GM18508 (cell line): ENCODE measurements at regions not wholly inside any gene's neighbourhood (a gene's known extent, or its start where the extent isn't known, plus 50 kb on each side); places are given as distances from the start of the nearest gene placed in this dataset.

ENCODE experiments used
- ATAC-seq: cut with Tn5 transposase; IDR thresholded peaks from one replicate; pipeline ENCODE4 v1.9.1; 2021; ENCODE audit warnings: moderate number of reproducible peaks; ENCODE audit not compliant: insufficient read depth, unreplicated experiment

DNA sequence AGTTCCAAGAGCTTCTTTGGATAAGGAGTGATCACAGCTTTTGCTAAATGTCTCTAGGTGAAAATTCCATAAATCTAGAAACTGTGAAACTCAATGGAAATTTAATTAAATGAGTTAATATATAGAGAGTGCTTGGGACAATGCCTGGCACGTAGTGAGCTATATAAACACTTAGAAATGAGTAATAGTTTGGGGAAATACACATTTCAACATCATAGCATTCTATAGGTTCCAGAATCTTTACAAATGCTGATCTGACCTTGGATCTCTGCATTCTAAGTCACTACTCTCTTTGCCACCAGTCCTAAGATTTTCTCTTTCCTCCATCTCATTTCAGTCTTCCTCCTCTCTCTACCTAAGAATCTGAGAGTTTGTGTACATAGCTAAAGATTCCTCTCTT lies 175.6 kb downstream of the SOX9 start:
- ATAC-seq: no peak

DNA sequence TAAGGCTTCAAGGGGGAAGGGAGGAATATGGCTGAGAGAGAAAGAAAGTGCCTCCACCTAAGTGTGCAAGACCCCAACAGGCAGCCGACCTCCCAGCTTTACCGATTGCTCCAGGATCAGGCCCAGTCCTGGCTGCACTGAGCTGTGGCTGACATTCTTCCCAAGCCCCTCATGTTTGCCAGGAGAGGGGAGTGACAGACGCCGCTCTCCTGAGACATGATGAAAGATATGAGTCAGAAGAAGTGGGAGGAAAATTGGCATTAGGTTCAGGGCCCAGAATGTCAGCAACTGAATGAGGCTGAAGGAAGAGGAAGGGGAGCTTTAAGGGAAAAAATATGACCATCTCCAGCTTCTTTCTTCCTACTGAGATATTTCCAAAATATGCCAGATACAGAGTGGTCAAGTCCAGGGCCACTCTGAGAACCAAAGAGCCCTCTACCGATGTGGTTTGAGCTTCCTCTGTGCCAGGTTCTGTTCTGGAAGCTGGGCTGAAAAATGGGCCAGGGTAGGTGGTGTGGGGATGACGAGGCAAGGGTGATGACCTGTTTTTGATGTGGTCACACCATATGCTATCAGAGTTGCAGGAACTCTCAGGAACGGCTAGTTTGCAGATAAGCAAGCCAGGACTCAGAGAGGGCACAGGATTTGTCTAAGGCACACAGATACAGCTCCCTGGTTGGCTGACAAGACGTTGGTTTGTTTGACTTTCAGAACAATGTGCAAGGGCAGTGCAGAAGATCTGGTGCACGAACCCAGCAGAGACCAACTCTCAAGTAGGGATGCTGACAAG lies 176.7 kb downstream of the SOX9 start:
- ATAC-seq: no peak

DNA sequence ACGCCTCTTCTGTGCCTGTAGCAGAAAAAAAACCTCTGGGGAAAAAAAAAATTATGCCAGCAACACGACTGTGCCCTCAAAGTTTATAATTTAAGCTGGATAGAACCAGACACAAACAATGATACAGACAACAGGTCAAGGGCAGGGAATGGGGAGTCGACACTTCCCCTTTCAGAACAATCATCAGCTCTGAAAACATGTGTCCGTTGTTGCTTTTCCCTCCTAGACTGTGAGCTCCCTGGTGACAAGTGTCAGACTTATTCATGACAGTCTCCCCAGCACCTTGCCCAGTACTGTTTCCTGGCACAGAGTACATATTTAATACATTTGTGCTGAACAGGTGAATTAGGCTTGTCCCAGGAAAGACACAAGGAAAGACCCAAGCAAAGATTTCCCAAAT lies 178.3 kb downstream of the SOX9 start:
- no peak for ATAC-seq

DNA sequence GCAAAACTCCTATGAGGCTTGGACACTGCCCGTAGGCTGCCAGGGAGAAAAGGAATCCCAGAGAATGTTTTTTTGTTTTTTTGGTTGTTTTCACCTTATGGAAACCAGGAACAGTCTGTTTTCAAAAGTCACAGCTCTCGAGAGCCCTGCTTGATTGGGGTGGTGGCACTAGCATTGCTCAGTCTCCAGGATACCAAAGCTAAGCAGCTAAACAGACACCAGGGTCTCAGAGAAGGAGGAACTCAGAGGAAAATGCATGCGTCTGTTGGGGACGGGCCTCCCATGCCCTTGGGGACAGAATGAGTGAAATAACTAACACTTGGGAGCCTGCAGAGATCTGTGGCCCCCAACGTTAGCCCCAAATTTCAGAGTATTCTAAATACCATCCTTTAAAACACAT lies 178.8 kb downstream of the SOX9 start:
- ATAC-seq: no peak

DNA sequence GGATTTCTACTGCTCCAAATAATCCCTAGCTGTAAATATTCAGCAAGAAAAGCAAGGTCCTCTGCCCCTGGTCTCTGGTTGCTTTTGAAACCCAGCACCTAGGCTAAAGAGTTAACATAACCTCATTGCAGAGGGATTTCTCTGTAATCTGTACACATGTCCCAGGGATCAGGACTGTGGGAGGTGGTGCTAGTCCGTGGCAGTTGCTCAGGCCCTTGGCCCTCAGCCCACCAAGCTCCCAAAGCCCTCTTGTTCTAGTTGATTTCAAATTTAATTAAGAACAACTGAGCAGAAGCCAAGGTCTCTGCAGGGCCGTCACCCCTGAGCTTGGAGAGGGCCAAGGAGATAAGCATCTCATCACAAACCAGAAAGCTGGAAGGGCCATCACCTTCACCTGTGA lies 181.1 kb downstream of the SOX9 start:
- no peak for ATAC-seq

DNA sequence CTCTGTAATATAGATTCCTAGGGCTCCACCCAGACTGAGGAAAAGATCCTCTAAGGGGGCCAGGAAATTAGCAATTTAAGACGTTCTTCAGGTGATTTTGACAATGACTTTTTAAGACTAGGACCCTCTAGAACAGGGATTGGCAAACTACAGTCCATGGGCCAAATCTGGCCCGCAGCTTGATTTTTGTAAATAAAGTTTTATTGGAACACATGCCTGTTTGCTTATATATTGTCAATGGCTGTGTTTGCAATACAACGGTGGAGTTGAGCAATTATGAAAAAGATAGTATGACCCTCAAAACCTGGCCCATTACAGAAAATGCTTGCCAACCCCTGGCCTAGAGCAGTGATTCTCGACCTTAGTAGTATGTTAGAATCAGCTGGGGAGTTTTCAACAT lies 181.9 kb downstream of the SOX9 start:
- ATAC-seq: no peak

DNA sequence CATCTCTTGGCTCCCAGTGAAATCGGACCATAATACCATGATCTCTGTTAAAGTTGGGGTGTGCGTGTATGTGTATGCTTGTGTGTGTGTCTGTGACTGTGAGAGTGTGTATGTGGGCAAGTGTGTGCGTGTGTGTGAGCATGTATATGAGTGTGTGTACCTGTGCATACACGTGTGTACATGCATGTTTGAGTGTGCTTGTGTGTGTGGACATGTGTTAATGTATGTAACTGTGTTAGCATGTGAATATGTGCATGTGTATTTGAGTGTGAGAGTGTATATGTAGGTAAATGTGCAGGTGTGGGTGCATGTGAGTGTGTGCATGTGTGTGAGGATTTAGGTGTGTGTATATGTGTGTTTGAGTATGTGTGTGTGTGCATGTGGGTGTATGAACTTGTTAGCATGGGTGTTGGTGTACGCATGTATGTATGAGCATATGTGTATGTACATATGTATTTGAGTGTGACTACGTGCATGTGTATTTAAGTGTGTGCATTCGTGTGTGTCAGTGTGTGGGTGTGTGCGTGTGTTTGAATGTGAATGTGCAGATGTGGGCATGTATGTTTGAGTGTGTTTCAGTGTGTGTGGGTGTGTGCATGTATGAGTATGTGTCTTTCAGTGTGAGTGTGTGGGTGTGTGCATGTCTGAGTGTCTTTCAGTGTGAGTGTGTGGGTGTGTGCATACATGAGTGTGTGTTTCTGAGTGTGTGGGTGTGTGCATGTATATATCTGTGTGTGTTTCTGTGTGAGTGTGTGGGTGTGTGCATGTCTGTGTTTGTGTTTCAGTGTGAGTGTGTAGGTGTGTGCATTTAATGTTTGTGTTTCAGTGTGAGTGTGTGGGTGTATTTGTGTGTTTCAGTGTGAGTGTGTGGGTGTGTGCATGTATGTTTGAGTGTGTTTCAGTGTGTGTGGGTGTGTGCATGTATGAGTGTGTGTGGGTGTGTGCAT lies 183.2 kb downstream of the SOX9 start:
- no peak for ATAC-seq

DNA sequence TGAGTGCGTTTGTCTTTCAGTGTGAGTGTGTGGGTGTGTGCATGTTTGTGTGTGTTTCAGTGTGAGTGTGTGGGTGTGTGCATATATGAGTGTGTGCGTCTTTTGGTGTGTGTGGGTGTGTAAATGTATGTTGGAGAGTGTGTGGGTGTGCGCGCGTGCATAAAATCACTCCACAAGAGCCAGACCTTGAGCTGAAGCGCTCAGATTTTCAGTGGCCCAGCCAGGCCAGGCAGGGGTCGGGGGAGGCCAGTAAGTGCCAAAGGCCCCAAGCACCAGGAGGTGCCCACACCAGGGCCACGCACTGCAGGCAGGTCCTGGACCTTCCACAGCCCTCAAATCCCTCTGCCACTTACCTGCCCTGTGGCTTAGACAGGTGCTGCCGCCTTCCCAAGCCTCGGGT lies 184.0 kb downstream of the SOX9 start:
- ATAC-seq: no peak

DNA sequence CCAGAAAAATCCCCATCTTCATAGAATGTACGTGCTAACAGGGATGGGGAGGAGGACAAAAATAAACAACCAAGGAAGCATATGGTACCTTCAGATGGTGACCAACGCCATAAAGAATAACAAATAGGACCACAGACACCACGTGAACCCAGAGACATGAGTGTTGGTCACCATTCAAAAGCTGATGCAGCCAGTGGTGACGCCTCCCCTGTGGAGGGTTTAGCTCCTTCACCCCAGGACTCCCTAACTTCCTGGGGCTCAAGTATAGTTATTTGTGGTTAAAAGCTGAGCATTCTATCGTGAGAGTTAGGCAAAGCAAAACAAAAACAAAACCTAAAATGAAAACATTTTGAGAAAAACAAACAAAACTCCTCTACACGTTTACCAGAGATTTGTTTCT lies 184.7 kb downstream of the SOX9 start:
- ATAC-seq: no peak

DNA sequence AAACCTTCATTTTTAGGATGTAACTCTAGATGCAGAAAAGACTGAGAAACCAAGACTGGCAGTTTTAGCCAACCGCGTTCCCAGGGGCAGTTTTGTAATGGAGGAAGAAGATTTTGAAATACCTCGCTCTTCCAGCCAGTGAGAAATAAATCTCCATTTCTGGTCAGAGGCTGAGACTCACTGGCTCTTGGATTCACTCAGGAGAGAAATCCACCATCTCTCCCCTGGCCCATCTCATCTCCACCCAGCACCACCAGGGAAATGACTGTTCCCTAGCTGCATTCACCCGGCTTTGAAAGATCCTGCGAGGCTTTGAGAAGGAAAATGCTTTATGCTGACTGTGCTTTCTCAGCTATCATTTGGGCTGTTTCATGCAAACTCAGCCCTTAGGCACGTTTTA lies 185.2 kb downstream of the SOX9 start:
- no peak for ATAC-seq

DNA sequence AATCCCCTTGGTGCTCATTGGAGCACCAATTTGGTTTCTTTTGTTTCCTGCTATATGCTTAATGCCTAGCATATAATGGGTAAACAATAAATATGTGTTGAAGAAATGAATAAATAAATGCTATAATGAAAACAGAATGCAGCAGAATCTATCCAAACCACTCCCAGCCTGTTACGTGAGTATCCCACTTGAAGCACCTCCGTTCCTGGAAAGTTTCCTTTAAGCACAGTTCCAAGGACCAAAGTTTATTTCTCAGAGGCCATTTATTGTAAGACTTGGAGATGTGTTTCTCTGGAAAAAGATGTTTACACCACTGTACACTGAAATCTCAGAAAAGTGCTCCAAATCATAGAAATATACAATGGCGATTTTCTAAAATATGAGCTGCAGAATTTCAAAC lies 187.0 kb downstream of the SOX9 start:
- ATAC-seq: no peak

DNA sequence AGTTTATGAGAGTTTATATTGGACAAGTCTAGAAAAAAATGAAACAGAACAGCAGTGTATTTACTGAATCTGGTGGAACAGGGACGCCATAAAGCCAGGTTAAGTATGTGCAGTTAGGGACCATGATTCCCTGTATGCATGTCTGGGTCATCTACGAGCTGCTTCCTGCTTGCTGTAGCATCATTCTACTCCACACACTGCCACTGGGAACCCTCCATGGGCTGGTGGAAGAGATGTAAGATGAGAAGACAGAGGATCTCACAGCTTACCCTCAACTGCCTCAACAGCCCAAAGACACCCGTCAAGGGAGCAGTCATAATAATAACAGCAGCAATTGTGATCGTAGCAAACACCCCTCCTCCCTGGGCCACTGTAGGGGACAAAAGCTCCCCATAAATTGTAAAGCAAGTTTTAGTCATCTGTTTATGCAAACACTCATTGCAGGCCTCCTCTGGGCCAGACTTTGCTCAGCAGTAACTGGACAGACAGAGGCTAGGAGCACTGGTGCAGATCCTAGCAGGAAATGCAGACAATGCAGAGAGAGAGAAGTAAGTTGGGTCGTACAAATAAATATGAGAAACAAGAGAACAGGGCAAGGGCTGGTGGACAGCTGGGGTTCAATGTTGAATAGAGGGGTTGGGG lies 188.0 kb downstream of the SOX9 start:
- no peak for ATAC-seq

DNA sequence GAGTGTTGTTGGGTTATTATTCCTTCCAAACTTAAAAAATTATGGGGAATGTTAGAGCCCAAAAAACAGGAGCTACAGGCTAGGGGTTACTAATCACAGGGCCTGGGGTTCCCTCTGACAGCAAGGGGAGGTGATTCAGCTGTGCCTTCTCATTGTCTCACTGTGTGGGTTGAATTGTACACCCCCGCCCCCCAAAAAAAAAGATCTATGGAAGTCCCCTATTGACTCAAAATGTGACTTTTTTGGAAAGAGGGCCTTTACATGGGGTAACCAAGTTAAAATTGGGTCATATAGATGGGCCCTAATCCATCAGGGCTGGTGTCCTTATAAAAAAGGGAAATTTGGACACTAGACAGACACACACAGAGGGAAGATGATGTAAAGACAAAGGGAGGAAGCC lies 190.2 kb downstream of the SOX9 start:
- no peak for ATAC-seq

DNA sequence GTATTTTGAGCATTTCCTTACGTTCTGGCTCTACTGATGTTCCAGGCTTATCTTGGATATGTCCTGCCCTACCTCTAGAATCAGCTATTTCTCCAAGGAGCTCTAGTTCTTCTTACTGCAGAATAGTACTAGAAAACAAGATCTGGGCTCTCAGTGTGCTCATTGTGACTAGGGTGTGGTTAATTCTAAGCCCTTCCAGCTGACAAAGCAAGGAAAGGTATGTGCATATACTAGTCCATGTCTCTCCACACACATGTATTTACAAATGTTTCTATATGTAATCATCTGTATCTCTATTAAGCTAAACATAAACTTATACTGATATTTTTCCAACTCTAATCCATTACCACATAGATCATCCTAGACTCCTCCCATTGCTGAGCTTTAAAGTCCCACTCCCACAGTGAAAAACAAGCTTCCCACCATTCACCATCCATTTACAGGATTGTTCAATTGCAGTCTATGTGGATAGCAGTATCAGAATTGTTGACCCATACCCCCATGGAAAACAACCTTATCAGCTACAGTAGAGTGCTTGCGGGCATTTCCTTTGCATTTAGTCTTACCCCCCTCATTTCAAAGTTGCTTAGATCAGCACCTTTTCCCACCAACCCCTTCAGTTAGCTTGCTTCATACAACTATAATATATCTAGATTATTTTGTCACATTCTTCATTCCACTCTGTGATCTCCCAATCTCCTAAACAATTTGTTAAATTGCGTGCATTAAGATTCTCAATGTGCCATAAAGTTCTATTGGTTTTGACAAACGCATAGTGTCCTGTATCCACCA lies 194.5 kb downstream of the SOX9 start:
- no peak for ATAC-seq

DNA sequence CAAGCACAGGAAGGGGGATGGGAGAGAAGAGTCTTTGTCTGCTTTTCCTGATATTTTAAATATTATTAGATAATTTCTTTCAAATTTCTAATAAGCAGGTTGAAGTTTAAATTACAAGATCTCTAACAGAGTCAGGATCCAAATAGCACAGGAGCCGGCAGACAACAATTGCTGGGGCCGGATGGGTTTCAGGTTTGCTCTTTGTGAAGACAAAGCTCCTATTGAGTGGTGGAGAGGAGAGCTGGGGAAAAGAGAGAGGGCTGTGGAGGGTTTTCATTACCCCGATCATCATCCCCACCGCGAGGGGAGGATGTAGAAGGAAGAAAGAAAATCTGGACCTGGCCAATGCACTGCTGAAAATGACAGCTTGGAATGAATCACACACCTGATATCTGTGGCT lies 197.3 kb downstream of the SOX9 start:
- no peak for ATAC-seq

DNA sequence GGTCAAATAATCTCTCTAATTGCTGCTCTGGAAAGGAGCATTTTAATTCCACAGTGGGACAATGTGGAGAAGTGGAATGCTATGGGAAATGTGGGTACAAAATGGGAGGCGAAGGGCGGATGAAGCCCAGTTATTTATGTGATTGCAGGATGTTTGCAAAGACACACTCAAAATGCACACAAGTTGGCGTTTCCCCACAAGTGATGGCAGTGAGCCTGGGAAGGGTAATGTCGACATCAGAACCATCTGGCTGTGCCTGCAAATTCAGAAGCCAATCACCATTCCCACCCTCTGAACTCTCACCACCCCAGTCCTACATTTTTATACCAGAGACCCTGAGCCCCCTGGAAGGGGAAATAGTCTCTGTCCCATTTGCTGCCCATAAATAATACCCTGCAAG lies 201.1 kb downstream of the SOX9 start:
- ATAC-seq: no peak

DNA sequence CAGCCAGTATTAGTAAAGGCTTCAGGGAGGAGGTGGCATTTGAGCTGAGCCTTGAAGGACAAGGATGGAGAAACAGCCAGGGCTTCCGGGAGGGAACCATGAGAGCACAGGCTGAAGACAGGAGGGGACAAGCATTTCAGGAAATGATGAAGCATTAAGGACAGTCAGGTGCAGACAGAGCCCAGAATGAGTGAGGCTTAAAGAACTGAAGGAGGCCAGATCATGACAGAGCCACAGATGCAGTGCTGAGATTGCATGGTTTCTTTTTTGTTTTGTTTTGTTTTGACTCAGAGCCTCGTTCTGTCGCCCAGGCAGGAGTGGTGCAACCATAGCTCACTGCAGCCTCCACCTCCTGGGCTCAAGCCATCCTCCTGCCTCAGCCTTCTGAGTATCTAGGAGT lies 211.5 kb downstream of the SOX9 start:
- ATAC-seq: no peak

DNA sequence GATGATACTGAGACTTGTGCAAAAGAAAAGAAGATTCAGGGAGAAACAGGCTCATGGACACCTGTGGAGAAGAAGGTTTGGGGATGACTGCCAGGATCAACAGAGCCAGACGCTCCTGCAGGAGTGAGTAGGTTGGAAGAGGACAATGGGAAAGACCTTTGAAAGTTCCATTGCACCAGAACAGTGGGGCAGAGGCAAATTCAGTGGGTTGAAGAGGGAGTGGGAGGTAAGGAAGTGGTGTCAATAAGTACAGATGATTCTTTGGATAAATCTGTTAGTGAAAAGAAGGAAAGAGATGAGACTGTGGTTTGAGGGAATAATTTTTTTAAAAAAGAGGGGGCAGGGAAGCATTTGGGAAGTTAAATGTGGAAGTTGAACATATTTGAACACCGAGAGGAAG lies 212.8 kb downstream of the SOX9 start:
- ATAC-seq: no peak

DNA sequence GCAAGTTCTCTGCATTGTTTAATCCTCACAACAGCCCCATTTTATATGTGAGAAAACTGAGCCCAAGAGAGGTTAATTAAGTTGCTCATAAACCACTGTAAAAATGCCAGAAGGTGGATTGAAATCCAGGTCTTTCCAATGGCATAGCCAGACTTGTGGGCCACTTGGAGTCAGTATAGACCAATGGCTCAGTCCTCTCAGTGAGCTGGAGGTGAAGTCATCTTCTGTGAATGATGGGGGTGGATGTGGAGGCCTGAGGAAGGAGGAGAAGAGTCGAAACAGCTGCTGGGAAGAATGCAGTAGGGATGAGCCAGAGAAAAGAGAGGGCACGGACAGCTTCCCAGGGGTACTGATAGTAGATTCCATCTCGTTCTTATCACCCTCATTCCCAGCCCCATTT lies 213.4 kb downstream of the SOX9 start:
- no peak for ATAC-seq

DNA sequence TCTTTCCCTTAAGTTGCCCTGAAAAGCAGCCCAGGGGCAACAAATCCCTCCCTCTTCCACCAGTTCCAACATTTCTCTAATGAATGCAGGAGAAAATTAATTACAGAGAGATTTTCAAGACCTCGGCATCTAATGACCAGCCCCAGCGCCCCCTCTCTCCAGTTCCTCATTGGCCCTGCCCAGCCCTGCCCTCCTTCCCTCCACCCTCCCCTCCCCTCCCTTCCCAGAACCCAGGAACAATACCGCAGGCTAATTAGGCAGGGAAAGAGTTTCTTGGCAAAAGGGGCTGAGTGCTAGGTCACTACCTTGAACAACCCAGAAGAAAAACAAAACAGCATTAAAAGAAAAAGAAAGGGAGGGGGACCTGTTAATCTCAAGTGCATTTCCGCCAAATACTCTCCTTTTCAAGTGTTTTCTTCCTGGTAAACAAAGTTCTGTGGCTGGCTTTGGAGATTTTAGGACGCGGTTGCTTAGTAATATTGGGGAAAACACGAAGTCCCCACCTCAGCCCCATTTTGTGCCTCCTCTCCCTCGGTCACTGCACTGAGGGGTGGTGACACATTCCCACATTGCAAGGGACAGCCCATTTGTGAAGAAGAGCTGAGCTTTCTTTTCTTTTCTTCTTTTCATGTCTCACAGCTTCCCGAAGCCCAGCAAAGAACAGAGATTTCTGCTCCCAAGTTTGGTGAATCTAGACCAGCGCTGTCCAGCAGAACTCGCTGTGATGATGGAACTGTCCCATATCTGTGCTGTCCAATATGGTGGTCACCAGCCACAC lies 215.4 kb downstream of the SOX9 start:
- no peak for ATAC-seq
